NCI-H1105 treated with DMSO at 0.1 percent for 48 hours (cell line): ENCODE measurements at regions not wholly inside any gene's neighbourhood (a gene's known extent, or its start where the extent isn't known, plus 50 kb on each side); places are given as distances from the start of the nearest gene placed in this dataset.
"Not testable (repeated sequence)": the region's sequence is repeated elsewhere in the genome, so short reads cannot be mapped to it uniquely, and the experiment has no call there.

Experiments used
- DNase-seq: peaks from one replicate; lab custom pipeline; 2025; lab: John Stamatoyannopoulos, UW

DNA sequence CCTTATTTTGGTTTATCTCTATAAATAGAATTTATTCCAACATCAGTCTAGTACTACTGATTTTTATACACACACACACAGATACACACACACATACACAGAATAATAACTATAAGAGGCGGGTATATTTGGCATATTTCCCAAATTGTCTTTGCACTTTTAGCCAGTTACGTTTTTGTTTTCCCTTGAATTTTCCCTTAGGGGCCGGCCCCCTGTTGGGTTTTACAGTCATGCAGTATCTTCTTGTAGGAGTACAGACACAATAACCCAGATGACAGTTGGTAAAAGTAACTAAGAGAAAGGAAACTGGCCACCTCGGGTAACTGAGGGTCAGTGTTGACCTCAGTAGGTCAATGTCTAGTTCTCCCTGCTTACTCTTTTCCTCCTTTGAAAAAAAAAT, 50.9 kb downstream of the DISP1 start:
- DNase-seq = no peak

DNA sequence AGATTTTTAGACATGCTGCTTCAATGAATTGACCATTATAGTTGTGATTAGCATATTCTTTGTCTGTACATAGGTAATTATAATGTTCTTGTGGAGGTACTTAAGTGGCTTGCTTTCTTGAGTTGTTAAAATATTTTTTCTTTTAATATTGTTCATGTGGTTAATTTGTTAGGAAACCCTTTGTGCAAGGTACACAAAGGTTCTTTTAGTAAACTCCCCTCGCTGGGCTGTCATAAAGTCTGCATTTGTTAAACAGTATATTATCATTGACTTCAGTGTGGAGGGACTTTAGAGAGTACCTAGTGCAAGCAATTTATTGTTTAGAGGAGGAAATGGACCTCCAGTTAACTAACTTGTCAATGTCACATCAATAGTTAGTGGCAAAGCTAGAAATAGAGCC, 52.5 kb downstream of the DISP1 start:
- DNase-seq = peak; percentile 15

GRCh38 chr1:222876182-222876581, 61.3 kb downstream of the DISP1 start:
- DNase-seq = no peak

- no peak for DNase-seq
Measured at GRCh38 chr1:222877854-222878253, 63.0 kb downstream of the DISP1 start.

DNA sequence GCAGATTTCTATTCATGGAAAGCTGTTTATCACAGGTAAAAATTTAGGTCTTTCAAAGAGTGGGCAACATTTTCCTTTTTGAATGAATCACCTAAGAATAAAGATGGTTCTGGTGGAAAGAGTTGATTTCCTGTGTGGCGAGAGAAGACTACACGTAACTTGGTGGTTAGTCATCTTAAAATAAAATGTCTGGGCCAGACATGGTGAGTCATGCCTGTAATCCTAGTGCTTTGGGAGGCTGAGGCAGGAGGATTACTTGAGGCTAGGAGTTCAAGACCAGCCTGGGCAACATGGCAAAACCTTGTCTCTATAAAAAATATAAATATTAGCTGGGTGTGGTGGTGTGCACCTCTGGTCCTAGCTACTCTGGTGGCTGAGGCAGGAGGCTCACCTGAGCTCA, 65.7 kb downstream of the DISP1 start:
- no peak for DNase-seq

DNA sequence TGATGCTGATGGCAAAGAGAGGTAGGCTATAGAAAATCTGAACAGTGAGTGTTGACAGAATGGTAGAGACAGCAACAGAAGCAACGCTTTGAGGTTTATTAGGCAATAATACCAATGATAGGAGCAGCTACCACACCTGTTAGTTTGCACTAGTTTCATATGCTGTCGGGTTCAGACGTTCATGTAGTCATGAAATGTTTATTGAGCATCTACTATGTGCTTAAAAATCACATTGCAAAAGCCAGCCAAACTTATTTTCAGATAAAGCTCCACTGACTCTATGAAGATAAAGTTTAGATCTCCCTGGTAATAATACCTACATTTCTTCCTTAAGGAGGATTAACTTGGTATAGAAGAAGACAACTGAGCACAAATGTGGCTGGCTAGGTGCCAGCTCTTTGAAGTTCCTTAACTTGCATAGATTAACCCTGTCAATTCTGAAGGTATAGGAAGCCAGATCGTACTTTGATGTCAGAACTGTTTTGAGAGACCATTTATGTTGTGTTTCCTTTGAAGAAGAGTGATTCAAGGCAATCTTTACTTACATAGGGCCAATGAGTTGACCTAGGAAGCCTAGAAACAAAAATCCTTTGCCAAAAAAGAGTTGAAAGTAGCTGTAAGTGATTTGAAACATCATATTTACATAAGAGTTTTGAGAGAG, 71.5 kb downstream of the DISP1 start:
- no peak for DNase-seq

GRCh38 chr1:222886878-222887351, 72.1 kb downstream of the DISP1 start:
- DNase-seq = no peak

- DNase-seq = no peak
Measured at GRCh38 chr1:222889440-222889839, 74.6 kb downstream of the DISP1 start.

- DNase-seq = no peak
Measured at GRCh38 chr1:222890716-222891115, 75.9 kb downstream of the DISP1 start.

GRCh38 chr1:222891578-222891977, 76.7 kb downstream of the DISP1 start:
- DNase-seq = no peak

GRCh38 chr1:222892137-222892769, 77.4 kb downstream of the DISP1 start:
- DNase-seq = no peak

DNA sequence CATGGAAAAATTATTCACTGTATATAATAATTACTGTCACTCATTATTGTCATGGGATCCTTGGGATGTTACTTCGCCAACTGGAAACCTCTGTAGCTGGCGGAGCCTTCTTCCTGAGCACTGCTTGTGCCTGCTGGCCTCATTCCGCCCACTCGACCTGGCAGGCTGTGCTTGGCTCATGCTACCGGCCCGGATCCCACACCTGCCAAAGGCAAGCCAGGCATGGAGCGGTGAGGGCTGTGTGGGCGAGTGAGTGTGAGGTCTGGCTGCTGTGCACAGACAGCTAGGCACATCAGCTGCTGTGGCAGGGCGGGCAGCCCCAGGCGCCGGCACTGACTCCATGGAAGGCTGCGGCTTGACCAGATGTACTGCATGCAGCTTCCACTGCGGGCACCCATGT, 78.4 kb downstream of the DISP1 start:
- no peak for DNase-seq

GRCh38 chr1:222894331-222894730, 79.5 kb downstream of the DISP1 start:
- no peak for DNase-seq

DNA sequence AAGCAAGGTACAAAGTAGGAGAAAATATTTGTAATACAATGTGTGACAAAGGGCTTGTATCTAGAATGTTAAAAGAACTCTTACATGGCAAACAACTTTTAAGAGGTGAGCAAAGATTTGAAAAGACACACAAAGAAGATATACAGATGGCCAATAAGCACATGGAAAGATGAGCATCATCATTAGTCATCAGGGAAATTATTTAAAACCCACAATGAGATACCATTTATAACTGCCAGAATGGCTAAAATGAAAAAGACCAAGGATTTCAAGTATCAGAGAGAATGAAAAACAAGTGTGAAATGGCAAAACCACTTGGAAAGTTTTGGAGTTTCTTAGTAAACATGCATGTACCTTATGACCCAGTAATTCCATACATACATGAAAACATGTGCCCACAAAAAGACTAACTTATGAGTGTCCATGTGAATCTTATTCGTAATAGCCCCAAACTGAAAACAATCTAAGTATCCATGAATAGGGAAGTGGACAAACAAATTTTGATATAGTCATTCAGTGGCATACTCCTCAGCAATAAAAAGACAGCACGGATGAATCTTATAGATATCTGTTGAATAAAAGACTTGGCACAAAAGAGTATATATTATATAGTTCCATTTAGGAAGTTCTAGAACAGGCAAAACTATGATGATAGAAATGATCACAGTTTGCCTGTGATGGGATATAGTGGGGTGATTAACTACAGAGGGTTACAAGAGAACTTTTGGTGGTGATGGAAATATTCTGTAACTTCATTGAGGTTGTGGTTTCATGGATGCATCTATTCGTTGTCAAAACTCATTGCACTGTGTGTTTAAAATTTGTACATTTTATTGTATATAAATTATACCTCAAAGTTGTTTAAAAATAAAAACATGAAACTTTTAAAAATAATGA, 82.0 kb downstream of the DISP1 start:
- DNase-seq = no peak

- DNase-seq = no peak
Measured at GRCh38 chr1:222897527-222898190, 82.8 kb downstream of the DISP1 start.

DNA sequence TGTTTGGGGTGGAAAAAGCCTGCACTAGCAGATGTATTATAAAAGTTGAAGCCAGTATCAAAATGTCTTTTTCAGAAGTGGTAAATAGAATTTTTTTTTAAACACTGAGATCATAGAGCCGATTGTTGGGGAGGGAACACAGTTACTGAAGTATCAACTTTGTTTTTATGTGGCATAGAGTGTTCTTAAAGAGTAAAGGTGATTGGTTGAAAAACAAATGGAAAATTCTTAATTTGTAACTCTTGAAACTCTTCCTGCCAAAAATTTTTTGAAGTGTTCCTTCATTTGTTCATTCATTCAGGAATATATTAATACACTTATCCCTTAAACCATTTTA, 83.3 kb downstream of the DISP1 start:
- DNase-seq = no peak

GRCh38 chr1:222899471-222899870, 84.6 kb downstream of the DISP1 start:
- DNase-seq = no peak

GRCh38 chr1:222904451-222904850, 89.6 kb downstream of the DISP1 start:
- DNase-seq = no peak

DNA sequence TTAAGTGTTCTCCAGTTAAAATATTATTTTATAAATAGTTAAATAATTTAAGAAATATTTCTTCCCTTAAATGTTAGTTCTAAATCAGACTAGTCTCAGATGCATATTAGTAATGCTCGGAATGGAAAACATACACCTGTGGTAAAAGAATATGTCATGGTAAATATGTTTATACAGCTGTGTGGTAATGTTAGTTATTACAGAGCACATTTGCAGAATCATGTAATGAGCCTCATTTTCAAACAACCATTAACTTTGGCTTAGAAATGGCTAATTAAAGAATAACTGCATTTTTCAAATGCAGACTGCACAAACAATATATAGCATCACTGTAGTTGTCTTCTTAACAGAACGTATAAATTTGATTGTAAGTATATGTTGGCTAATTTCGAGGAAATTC, 90.3 kb downstream of the DISP1 start:
- DNase-seq = peak; percentile 64

DNA sequence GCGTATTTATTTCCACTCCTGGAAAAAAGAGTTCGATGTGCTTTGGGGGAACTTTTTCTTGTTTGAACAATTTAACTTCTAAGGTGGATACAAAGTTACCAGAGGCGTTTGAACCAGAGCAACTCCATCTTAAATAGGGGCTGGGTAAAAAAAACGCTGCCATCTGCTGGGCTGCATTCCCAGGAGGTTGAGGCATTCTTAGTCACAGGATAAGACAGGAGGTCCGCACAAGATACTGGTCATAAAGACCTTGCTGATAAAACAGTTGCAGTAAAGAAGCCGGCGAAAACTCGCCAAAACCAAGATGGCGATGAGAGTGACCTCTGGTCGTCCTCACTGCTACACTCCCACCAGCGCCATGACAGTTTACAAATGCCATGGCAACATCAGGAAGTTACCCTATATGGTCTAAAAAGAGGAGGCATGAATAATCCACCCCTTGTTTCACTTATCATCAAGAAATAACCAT, 91.5 kb downstream of the DISP1 start:
- not testable (repeated sequence) for DNase-seq

- no peak for DNase-seq
Measured at GRCh38 chr1:222909586-222909985, 94.7 kb downstream of the DISP1 start.

DNA sequence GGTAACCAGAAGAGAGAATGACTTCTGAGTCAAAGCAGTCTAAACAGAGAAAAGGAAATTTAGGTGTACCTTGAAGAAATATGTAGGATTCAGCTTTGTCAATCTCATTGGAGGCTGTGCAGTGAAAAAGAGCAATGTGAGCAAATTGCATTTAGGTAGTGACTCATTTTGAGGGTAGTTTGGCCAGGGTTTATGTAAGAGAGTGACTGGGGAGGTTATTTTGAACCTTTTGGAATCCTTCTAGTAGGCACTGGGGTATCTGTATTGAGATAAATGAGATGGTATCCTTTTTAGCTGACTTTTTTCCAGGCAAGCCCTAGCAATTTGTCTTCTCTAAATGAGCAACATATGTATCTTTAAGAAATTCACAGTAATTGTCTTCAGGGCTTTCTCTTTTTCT, 95.9 kb downstream of the DISP1 start:
- DNase-seq = no peak
